Liver (tissue), 3 donors: ENCODE measurements at regions not wholly inside any gene's neighbourhood (a gene's known extent, or its start where the extent isn't known, plus 50 kb on each side); places are given as distances from the start of the nearest gene placed in this dataset. TPM values are rescaled to one million over a fixed set of nuclear protein-coding genes. Genes with fewer than 3 reads are reported as not detected.

Experiments
- ATF3 ChIP-seq: IDR thresholded peaks from 2 replicates; pipeline ENCODE4 v1.6.1; 2016; ENCODE audit warnings: antibody characterized with exemption
- JUND ChIP-seq, 2 donors: IDR thresholded peaks; 2 replicates each; pipeline ENCODE4 v1.6.1; 2016; ENCODE audit warnings: antibody characterized with exemption in 2 of 2
- small RNA-seq: library from RNA; depleted of rRNA; stranded (forward); fragments of <200 nt; gene quantifications from one replicate; pipeline ENCODE3, GENCODE V24; 2014
- donor health status: healthy.

GRCh38 chr1:117812869-117813511 lies 116.4 kb downstream of the GDAP2 start (continued):
- TF ChIP-seq ATF3, result no peak
- no peak for TF ChIP-seq JUND (IDR thresholded peaks at IDR 0.05)

Small RNA genes in the stretch of these regions (small RNA-seq; reads per million reads assigned to genes)
- gene AL390877.1 (not detected), gene RF00561 (not detected)
